ENCODE measurements at regions not wholly inside any gene's neighbourhood (a gene's known extent, or its start where the extent isn't known, plus 50 kb on each side); places are given as distances from the start of the nearest gene placed in this dataset.

DNA sequence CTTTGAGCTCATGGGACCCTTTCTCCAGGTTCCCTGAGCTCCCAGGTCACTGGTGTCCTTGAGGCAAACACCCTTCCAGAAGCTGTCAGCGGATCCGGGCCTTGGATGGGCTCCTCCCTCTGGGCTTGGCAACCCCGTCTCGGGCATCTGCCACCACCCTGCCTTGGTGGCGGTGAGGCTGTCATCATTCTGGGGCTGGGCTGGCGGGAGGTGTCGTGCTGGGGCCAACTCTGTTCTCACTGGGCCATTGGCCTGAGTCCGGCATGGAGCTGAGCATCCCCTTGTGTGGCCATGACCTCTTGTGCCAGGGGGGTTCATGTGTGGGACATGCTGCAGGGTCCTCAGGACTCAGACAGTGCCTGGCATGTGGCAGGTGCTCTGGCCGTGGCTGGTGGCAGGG lies 197.6 kb downstream of the LAT start:
- TF ChIP-seq EZH2 (IDR thresholded peaks at IDR 0.05) = no peak
- TF ChIP-seq POLR2AphosphoS5 (IDR thresholded peaks at IDR 0.05; ENCODE audit: borderline replicate concordance, low read depth, low read length) = no peak
